ENCODE measurements at regions not wholly inside any gene's neighbourhood (a gene's known extent, or its start where the extent isn't known, plus 50 kb on each side); places are given as distances from the start of the nearest gene placed in this dataset.

GRCh38 chr21:14699433-14700407 is 153.6 kb upstream of the SAMSN1 start:
- Histone ChIP-seq H3K9me3 (no peaks in the 10 kb centered on the region), H3K36me3 (no peaks in the 10 kb centered on the region), H3K4me3 (no peak overlapping the region), H3K4me1 (no peaks in the 10 kb centered on the region), H3K27me3 (no peaks in the 10 kb centered on the region), H3K27ac (no peak overlapping the region)
- DNase-seq (ENCODE audit: extremely low spot score in 2 of 2) = no peak
- intact Hi-C loops (cut with DNase I) = no loop called here
- TF ChIP-seq POLR2A (IDR thresholded peaks at IDR 0.05) (no peak), POLR2AphosphoS5 (IDR thresholded peaks at IDR 0.05; ENCODE audit: insufficient read depth in 1 of 2, low read depth in 1 of 2) (no peak), CTCF (IDR thresholded peaks at IDR 0.05) (no peak)

- Histone ChIP-seq H3K4me1 (no peaks in the 10 kb centered on the region), H3K9me3 (no peaks in the 10 kb centered on the region), H3K4me3 (no peak overlapping the region), H3K27ac (no peak overlapping the region), H3K27me3 (no peaks in the 10 kb centered on the region), H3K36me3 (no peaks in the 10 kb centered on the region)
- DNase-seq (ENCODE audit: extremely low spot score in 2 of 2) = no peak
- intact Hi-C loops (cut with DNase I) = no loop called here
- TF ChIP-seq CTCF (IDR thresholded peaks at IDR 0.05) = no peak
These were observed 151.7 kb upstream of the SAMSN1 start for GRCh38 chr21:14697769-14698168.

GRCh38 chr21:14694817-14695216 is 148.7 kb upstream of the SAMSN1 start:
- Histone ChIP-seq H3K4me3 (no peak overlapping the region), H3K27me3 (no peaks in the 10 kb centered on the region), H3K36me3 (no peaks in the 10 kb centered on the region), H3K4me1 (no peaks in the 10 kb centered on the region), H3K27ac (no peak overlapping the region), H3K9me3 (no peaks in the 10 kb centered on the region)
- intact Hi-C loops (cut with DNase I) = no loop called here
- TF ChIP-seq CTCF (IDR thresholded peaks at IDR 0.05) = no peak
- no peak for TF ChIP-seq POLR2A (IDR thresholded peaks at IDR 0.05)
- no peak for TF ChIP-seq POLR2AphosphoS5 (IDR thresholded peaks at IDR 0.05; ENCODE audit: insufficient read depth in 1 of 2, low read depth in 1 of 2)
- DNase-seq (ENCODE audit: extremely low spot score in 2 of 2) = no peak

- no peak for DNase-seq (ENCODE audit: extremely low spot score in 2 of 2)
- intact Hi-C loops (cut with DNase I) = no loop called here
- Histone ChIP-seq H3K36me3 (no peaks in the 10 kb centered on the region), H3K27me3 (no peaks in the 10 kb centered on the region), H3K9me3 (no peaks in the 10 kb centered on the region), H3K4me3 (no peak overlapping the region), H3K27ac (no peak overlapping the region), H3K4me1 (no peaks in the 10 kb centered on the region)
- no peak for TF ChIP-seq POLR2AphosphoS5 (IDR thresholded peaks at IDR 0.05; ENCODE audit: insufficient read depth in 1 of 2, low read depth in 1 of 2)
- TF ChIP-seq CTCF (IDR thresholded peaks at IDR 0.05) = no peak
- no peak for TF ChIP-seq POLR2A (IDR thresholded peaks at IDR 0.05)
These were observed 147.9 kb upstream of the SAMSN1 start for GRCh38 chr21:14693997-14694396.

- Histone ChIP-seq H3K36me3 (no peaks in the 10 kb centered on the region), H3K9me3 (no peaks in the 10 kb centered on the region), H3K4me1 (no peaks in the 10 kb centered on the region), H3K27me3 (no peaks in the 10 kb centered on the region), H3K4me3 (no peak overlapping the region), H3K27ac (no peak overlapping the region)
- intact Hi-C loops (cut with DNase I) = no loop called here
- TF ChIP-seq POLR2A (IDR thresholded peaks at IDR 0.05) (no peak), POLR2AphosphoS5 (IDR thresholded peaks at IDR 0.05; ENCODE audit: insufficient read depth in 1 of 2, low read depth in 1 of 2) (no peak), CTCF (IDR thresholded peaks at IDR 0.05) (no peak)
- DNase-seq (ENCODE audit: extremely low spot score in 2 of 2) = no peak
These were observed 145.8 kb upstream of the SAMSN1 start for GRCh38 chr21:14691914-14692313.
